ENCODE measurements at regions not wholly inside any gene's neighbourhood (a gene's known extent, or its start where the extent isn't known, plus 50 kb on each side); places are given as distances from the start of the nearest gene placed in this dataset.
"Not testable (repeated sequence)": the region's sequence is repeated elsewhere in the genome, so short reads cannot be mapped to it uniquely, and the experiment has no call there.

DNA sequence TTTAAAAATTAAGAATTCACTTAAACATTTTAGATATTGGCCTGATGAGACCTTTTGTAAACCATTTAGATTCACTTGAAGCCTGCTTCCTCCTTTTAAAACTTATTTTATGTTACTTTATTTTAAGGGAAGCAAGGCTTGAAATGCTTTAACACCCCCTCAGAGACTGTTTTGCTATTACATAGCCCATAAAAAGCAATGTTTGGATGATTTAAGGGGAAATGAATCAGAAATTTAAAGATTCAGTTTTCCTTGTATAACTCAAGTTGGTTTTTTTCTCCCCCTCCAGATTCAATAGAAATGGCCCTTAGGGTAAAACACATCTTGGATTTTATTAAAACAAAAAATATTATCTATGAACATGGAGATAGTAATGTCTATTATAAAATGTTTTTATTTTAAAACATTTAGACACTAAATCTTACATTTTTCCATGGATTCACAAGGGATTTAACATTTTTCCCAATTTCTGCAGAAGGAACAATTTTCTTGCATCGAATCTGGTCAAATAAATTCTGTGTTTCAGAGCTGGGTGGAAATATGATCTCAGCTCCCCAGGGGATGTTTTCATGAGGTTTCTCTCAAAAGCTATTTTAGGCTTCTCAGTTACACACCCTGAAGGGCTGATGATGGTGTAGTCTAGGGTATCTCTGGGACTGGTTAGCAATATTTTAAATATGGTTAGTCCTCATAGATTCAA, 69.3 kb upstream of the WARS2 start:
- DNase-seq (no peak), ATAC-seq (ENCODE audit: low read depth) (no peak)
- TF ChIP-seq EZH2 (IDR thresholded peaks at IDR 0.05; ENCODE audit: borderline replicate concordance, insufficient read depth, low read depth, low read length, poor library complexity, severe bottlenecking) (no peak), CTCF (IDR thresholded peaks at IDR 0.05) (no peak)
- Histone ChIP-seq H3K27ac (ENCODE audit: low read length in 2 of 2) (no peak overlapping the region), H2AFZ (ENCODE audit: insufficient read depth, low read depth, low read length, poor library complexity, severe bottlenecking) (no peak overlapping the region), H3K79me2 (ENCODE audit: control insufficient read depth, insufficient read depth, low read length) (no peaks in the 10 kb centered on the region), H3K9me3 (ENCODE audit: control extremely low read depth in 1 of 3, control insufficient read depth in 2 of 3, insufficient read depth in 1 of 3, low read length in 2 of 3) (no peaks in the 10 kb centered on the region), H3K27me3 (replicated peaks in 1 of 4; ENCODE audit: control extremely low read depth in 1 of 4, control insufficient read depth in 3 of 4, insufficient read depth in 4 of 4, low read length in 3 of 4) (no peaks in the 10 kb centered on the region), H3K4me3 (ENCODE audit: control extremely low read depth in 1 of 5, extremely low read depth in 1 of 5, insufficient read depth in 1 of 5, low read depth in 2 of 5, low read length in 4 of 5) (no peak overlapping the region), H3K36me3 (replicated peaks in 1 of 2; ENCODE audit: control extremely low read depth in 1 of 2, control insufficient read depth in 1 of 2, extremely low read depth in 1 of 2, insufficient read depth in 2 of 2, low read length in 1 of 2) (no peaks in the 10 kb centered on the region), H3K4me2 (replicated peaks; ENCODE audit: low read depth, low read length, poor library complexity, severe bottlenecking) (no peak overlapping the region), H4K20me1 (ENCODE audit: control insufficient read depth, insufficient read depth, low read length, poor library complexity, severe bottlenecking) (no peaks in the 10 kb centered on the region), H3K4me1 (ENCODE audit: control insufficient read depth in 2 of 2, insufficient read depth in 2 of 2, low read length in 2 of 2) (no peaks in the 10 kb centered on the region), H3K9ac (ENCODE audit: low read length) (no peak overlapping the region)
- Mint-ChIP-seq H3K4me3 (no peak overlapping the region), H3K9me3 (ENCODE audit: insufficient read depth) (no peaks in the 10 kb centered on the region), H3K4me1 (no peaks in the 10 kb centered on the region), H3K27me3 (no peaks in the 10 kb centered on the region), H3K27ac (no peak overlapping the region)
- POLR2A ChIA-PET = no interaction called here
- CTCF ChIA-PET = no interaction called here
- no CpG with 5 or more reads among the region's 1 CpG for whole genome bisulfite sequencing (ENCODE audit: insufficient coverage)
- intact Hi-C loops (cut with micrococcal nuclease) = no loop called here

GRCh38 chr1:119210296-119210649, 69.8 kb upstream of the WARS2 start:
- ATAC-seq (ENCODE audit: low read depth) (no peak), DNase-seq (no peak)
- H3K27me3 ChIP-seq (replicated peaks in 1 of 4; ENCODE audit: control extremely low read depth in 1 of 4, control insufficient read depth in 3 of 4, insufficient read depth in 4 of 4, low read length in 3 of 4) = no peaks in the 10 kb centered on the region
- ChIA-PET POLR2A (no interaction called here), CTCF (no interaction called here)
- H3K27ac Mint-ChIP-seq = no peak overlapping the region
- no peaks in the 10 kb centered on the region for H3K79me2 ChIP-seq (ENCODE audit: control insufficient read depth, insufficient read depth, low read length)
- H3K4me3 ChIP-seq (ENCODE audit: control extremely low read depth in 1 of 5, extremely low read depth in 1 of 5, insufficient read depth in 1 of 5, low read depth in 2 of 5, low read length in 4 of 5) = no peak overlapping the region
- no peaks in the 10 kb centered on the region for H3K36me3 ChIP-seq (replicated peaks in 1 of 2; ENCODE audit: control extremely low read depth in 1 of 2, control insufficient read depth in 1 of 2, extremely low read depth in 1 of 2, insufficient read depth in 2 of 2, low read length in 1 of 2)
- H2AFZ ChIP-seq (ENCODE audit: insufficient read depth, low read depth, low read length, poor library complexity, severe bottlenecking) = no peak overlapping the region
- no CpG with 5 or more reads among the region's 1 CpG for WGBS (ENCODE audit: insufficient coverage)
- H3K27ac ChIP-seq (ENCODE audit: low read length in 2 of 2) = no peak overlapping the region
- H3K4me3 Mint-ChIP-seq = no peak overlapping the region
- no peak overlapping the region for H3K4me2 ChIP-seq (replicated peaks; ENCODE audit: low read depth, low read length, poor library complexity, severe bottlenecking)
- H3K4me1 ChIP-seq (ENCODE audit: control insufficient read depth in 2 of 2, insufficient read depth in 2 of 2, low read length in 2 of 2) = no peaks in the 10 kb centered on the region
- no peak overlapping the region for H3K9ac ChIP-seq (ENCODE audit: low read length)
- H4K20me1 ChIP-seq (ENCODE audit: control insufficient read depth, insufficient read depth, low read length, poor library complexity, severe bottlenecking) = no peaks in the 10 kb centered on the region
- H3K27me3 Mint-ChIP-seq = no peaks in the 10 kb centered on the region
- no peaks in the 10 kb centered on the region for H3K9me3 ChIP-seq (ENCODE audit: control extremely low read depth in 1 of 3, control insufficient read depth in 2 of 3, insufficient read depth in 1 of 3, low read length in 2 of 3)
- no peaks in the 10 kb centered on the region for H3K4me1 Mint-ChIP-seq
- intact Hi-C loops (cut with micrococcal nuclease) = no loop called here
- no peaks in the 10 kb centered on the region for H3K9me3 Mint-ChIP-seq (ENCODE audit: insufficient read depth)
- TF ChIP-seq EZH2 (IDR thresholded peaks at IDR 0.05; ENCODE audit: borderline replicate concordance, insufficient read depth, low read depth, low read length, poor library complexity, severe bottlenecking) (no peak), CTCF (IDR thresholded peaks at IDR 0.05) (no peak)

GRCh38 chr1:119213213-119213612, 72.8 kb upstream of the WARS2 start:
- DNase-seq; H3K36me3 ChIP-seq (replicated peaks in 1 of 2; ENCODE audit: control extremely low read depth in 1 of 2, control insufficient read depth in 1 of 2, extremely low read depth in 1 of 2, insufficient read depth in 2 of 2, low read length in 1 of 2); intact Hi-C loops (cut with micrococcal nuclease); H2AFZ ChIP-seq (ENCODE audit: insufficient read depth, low read depth, low read length, poor library complexity, severe bottlenecking); H3K27me3 Mint-ChIP-seq; H4K20me1 ChIP-seq (ENCODE audit: control insufficient read depth, insufficient read depth, low read length, poor library complexity, severe bottlenecking); H3K27ac Mint-ChIP-seq; H3K9me3 ChIP-seq (ENCODE audit: control extremely low read depth in 1 of 3, control insufficient read depth in 2 of 3, insufficient read depth in 1 of 3, low read length in 2 of 3); CTCF ChIA-PET; H3K4me1 ChIP-seq (ENCODE audit: control insufficient read depth in 2 of 2, insufficient read depth in 2 of 2, low read length in 2 of 2); H3K9ac ChIP-seq (ENCODE audit: low read length); H3K9me3 Mint-ChIP-seq (ENCODE audit: insufficient read depth); H3K27me3 ChIP-seq (replicated peaks in 1 of 4; ENCODE audit: control extremely low read depth in 1 of 4, control insufficient read depth in 3 of 4, insufficient read depth in 4 of 4, low read length in 3 of 4); H3K4me2 ChIP-seq (replicated peaks; ENCODE audit: low read depth, low read length, poor library complexity, severe bottlenecking); H3K4me3 ChIP-seq (ENCODE audit: control extremely low read depth in 1 of 5, extremely low read depth in 1 of 5, insufficient read depth in 1 of 5, low read depth in 2 of 5, low read length in 4 of 5); H3K4me1 Mint-ChIP-seq; POLR2A ChIA-PET; H3K79me2 ChIP-seq (ENCODE audit: control insufficient read depth, insufficient read depth, low read length); ATAC-seq (ENCODE audit: low read depth); H3K4me3 Mint-ChIP-seq; H3K27ac ChIP-seq (ENCODE audit: low read length in 2 of 2): not testable (repeated sequence)
- WGBS (ENCODE audit: insufficient coverage) = no CpG with 5 or more reads among the region's 1 CpG

Measured in B cell (primary cell).